Esophagus muscularis mucosa (tissue), 4 donors: ENCODE measurements at regions not wholly inside any gene's neighbourhood (a gene's known extent, or its start where the extent isn't known, plus 50 kb on each side); places are given as distances from the start of the nearest gene placed in this dataset.

Experiments
- EP300 ChIP-seq: sonication (generic); formaldehyde crosslinking; IDR thresholded peaks from one replicate; pipeline ENCODE4 v1.6.1; 2017; ENCODE audit warnings: antibody characterized with exemption
- POLR2A ChIP-seq: fragments of 450-650 bp; IDR thresholded peaks from one replicate; pipeline ENCODE4 v1.6.1; 2017; ENCODE audit warnings: antibody characterized with exemption, moderate library complexity, mild to moderate bottlenecking, low read depth
- POLR2AphosphoS5 ChIP-seq, 2 donors: sonication (generic); formaldehyde crosslinking; IDR thresholded peaks; one replicate each; pipeline ENCODE4 v1.6.1; 2017; ENCODE audit warnings: antibody characterized with exemption in 2 of 2
- TF ChIP-seq, protein P1 (sequence below), 3 experiments: fragments of 200-600 bp in 2 of 3; fragments of 450-650 bp in 1 of 3; sonication (generic) in 2 of 3; IDR thresholded peaks; one replicate each; pipeline ENCODE4 v1.5.1; 2017 to 2019; ENCODE audit warnings: antibody characterized with exemption in 3 of 3, mild to moderate bottlenecking in 2 of 3, moderate library complexity in 1 of 3

- TF ChIP-seq, protein P1, sequence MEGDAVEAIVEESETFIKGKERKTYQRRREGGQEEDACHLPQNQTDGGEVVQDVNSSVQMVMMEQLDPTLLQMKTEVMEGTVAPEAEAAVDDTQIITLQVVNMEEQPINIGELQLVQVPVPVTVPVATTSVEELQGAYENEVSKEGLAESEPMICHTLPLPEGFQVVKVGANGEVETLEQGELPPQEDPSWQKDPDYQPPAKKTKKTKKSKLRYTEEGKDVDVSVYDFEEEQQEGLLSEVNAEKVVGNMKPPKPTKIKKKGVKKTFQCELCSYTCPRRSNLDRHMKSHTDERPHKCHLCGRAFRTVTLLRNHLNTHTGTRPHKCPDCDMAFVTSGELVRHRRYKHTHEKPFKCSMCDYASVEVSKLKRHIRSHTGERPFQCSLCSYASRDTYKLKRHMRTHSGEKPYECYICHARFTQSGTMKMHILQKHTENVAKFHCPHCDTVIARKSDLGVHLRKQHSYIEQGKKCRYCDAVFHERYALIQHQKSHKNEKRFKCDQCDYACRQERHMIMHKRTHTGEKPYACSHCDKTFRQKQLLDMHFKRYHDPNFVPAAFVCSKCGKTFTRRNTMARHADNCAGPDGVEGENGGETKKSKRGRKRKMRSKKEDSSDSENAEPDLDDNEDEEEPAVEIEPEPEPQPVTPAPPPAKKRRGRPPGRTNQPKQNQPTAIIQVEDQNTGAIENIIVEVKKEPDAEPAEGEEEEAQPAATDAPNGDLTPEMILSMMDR (IDR thresholded peaks at IDR 0.05): no peak
- TF ChIP-seq POLR2A: no peak
- no peak for TF ChIP-seq EP300
- TF ChIP-seq POLR2AphosphoS5 (IDR thresholded peaks at IDR 0.05): no peak
Observed at GRCh38 chr10:35792291-35792690, 150.2 kb upstream of the FZD8 start.
